ENCODE measurements at regions not wholly inside any gene's neighbourhood (a gene's known extent, or its start where the extent isn't known, plus 50 kb on each side); places are given as distances from the start of the nearest gene placed in this dataset.

- TF ChIP-seq, protein P1, sequence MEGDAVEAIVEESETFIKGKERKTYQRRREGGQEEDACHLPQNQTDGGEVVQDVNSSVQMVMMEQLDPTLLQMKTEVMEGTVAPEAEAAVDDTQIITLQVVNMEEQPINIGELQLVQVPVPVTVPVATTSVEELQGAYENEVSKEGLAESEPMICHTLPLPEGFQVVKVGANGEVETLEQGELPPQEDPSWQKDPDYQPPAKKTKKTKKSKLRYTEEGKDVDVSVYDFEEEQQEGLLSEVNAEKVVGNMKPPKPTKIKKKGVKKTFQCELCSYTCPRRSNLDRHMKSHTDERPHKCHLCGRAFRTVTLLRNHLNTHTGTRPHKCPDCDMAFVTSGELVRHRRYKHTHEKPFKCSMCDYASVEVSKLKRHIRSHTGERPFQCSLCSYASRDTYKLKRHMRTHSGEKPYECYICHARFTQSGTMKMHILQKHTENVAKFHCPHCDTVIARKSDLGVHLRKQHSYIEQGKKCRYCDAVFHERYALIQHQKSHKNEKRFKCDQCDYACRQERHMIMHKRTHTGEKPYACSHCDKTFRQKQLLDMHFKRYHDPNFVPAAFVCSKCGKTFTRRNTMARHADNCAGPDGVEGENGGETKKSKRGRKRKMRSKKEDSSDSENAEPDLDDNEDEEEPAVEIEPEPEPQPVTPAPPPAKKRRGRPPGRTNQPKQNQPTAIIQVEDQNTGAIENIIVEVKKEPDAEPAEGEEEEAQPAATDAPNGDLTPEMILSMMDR (conservative IDR thresholded peaks at IDR 0.05; ENCODE audit: low read depth, low read length) = no peak
- no peak for TF ChIP-seq EZH2 (IDR thresholded peaks at IDR 0.05; ENCODE audit: borderline replicate concordance, low read depth, low read length, poor library complexity, severe bottlenecking)
Measured at GRCh38 chr4:83947125-83947829, 411.4 kb downstream of the GPAT3 start.
